GM13976 (cell line): ENCODE measurements at regions not wholly inside any gene's neighbourhood (a gene's known extent, or its start where the extent isn't known, plus 50 kb on each side); places are given as distances from the start of the nearest gene placed in this dataset.

Source experiments
- DNase-seq: peaks from one replicate; pipeline ENCODE4 v3.0.0; 2012; ENCODE audit warnings: low spot score
- CTCF ChIP-seq: IDR thresholded peaks from 2 replicates; pipeline ENCODE4 v1.5.1; 2012; ENCODE audit warnings: borderline replicate concordance, mild to moderate bottlenecking; ENCODE audit not compliant: insufficient read depth; ENCODE audit errors: extremely low read depth, missing control alignments, control extremely low read depth
- in situ Hi-C: fragments of 300-500 bp; cut with MboI; formaldehyde crosslinking; loops from one replicate; pipeline ENCODE4 v1.12.0; 2022; ENCODE audit warnings: low sequenced_read_pairs, mixed read lengths, inconsistent platforms; ENCODE audit not compliant: unreplicated experiment

GRCh38 chr4:161203865-161204264, 959.9 kb downstream of the FSTL5 start:
- in situ Hi-C loops: no loop called here
- no peak for DNase-seq
- no peak for TF ChIP-seq CTCF

DNA sequence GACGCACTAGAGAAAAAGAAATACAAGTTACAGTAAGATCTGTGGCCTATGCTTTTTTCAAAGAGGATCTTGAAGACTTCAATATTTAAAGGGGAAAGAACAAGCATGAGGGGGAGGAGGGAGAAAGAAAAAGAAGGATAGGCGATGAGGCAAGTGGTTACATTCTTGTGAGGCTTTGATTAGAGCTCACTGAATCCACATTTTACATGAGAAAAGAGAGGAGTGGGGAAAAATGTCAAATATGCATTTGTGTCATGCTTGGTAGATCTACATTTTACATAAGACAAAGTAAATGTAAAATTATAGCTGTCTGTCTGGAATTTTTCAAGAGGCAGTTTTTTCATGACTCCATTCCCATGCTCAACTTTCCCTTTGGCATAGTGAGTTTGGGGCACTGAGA, 965.9 kb downstream of the FSTL5 start:
- in situ Hi-C loops: no loop called here
- DNase-seq: no peak
- no peak for TF ChIP-seq CTCF

DNA sequence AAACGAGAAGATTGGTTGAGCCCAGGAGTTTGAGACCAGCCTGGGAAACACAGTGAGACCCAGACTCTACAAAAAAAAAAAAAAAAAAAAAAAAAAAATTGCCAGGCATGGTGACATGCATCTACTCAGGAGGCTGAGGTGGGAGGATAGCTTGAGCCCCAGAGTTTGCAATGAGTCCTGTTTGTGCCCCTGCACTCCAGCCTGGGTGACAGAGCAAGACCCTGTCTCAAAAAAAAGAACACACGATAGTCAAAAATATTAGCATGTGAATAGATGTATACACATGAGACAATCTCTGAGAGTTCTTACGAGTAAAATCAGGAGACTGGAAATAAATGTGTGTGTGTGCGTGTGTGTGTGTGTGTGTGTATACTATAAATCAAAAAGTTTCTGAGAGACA, 966.3 kb downstream of the FSTL5 start:
- no peak for TF ChIP-seq CTCF
- in situ Hi-C loops: no loop called here
- no peak for DNase-seq

DNA sequence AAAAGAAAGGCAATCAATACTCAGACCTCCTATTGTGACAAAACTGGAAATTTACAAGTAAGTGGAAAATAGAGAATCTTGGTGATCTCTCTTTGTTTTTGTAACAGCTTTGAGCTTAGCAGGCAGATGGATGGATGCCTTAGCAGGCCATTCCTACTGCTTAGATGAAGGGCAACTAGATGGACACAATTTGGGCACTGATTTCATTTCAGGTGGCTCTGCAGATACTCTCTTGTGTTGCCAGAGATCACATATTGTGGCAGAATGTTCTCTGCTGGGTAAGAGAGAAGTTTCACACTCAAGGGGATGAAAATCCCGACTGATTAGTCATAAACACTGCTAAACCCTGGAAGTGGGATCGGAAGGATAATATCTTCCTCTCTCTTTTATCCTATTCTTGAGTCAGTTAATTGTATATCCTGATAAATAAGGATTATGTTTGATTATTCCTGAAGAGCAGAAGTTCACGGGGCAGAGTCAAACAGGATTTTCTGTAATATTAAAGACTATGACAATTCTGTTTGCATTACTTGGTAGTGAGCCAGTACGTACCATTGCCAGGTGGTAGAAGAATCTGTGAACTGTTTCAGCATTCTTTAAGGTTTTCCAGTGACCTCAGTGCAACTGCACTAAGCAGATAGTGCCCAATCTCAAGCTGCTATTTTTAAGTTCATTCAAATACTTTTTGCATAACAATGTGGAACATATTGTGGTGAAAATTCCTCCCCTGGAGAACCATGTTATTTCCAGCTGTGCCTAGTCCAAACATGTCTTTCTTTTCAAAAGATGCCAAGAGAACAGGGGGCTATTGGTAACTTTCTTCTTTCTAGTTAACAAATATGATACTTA, 974.3 kb downstream of the FSTL5 start:
- in situ Hi-C loops: no loop called here
- TF ChIP-seq CTCF: no peak
- DNase-seq: no peak

- TF ChIP-seq CTCF: no peak
These were observed 975.2 kb downstream of the FSTL5 start for GRCh38 chr4:161188578-161188977.

GRCh38 chr4:161187569-161187968, 976.2 kb downstream of the FSTL5 start:
- no peak for TF ChIP-seq CTCF
- in situ Hi-C loops: no loop called here
- DNase-seq: no peak

More at GRCh38 chr4:161188578-161188977, 975.2 kb downstream of the FSTL5 start:
- DNase-seq: no peak
- in situ Hi-C loops: no loop called here
